SK-N-SH (cell line): ENCODE measurements at regions not wholly inside any gene's neighbourhood (a gene's known extent, or its start where the extent isn't known, plus 50 kb on each side); places are given as distances from the start of the nearest gene placed in this dataset.

Experiments
- EP300 ChIP-seq, 2 experiments: IDR thresholded peaks; 2 replicates each; pipeline versions ENCODE4 v1.4.0 to v1.6.1; 2012; ENCODE audit warnings: borderline replicate concordance in 1 of 2, low read depth in 1 of 2, low read length in 1 of 2
- GABPA ChIP-seq: IDR thresholded peaks from 2 replicates; pipeline ENCODE4 v1.4.0; 2012; ENCODE audit warnings: low read depth, mild to moderate bottlenecking
- JUND ChIP-seq: IDR thresholded peaks from 2 replicates; pipeline ENCODE4 v1.4.0; 2012
- RXRA ChIP-seq: IDR thresholded peaks from 2 replicates; pipeline ENCODE4 v1.4.0; 2012; ENCODE audit warnings: low read depth, mild to moderate bottlenecking, borderline replicate concordance
- SMC3 ChIP-seq: IDR thresholded peaks from 2 replicates; pipeline ENCODE4 v1.6.1; 2012; ENCODE audit warnings: low read depth, low read length, improper control_type of control experiment
- TAF1 ChIP-seq: IDR thresholded peaks from 2 replicates; pipeline ENCODE4 v1.6.1; 2012; ENCODE audit warnings: low read depth, mild to moderate bottlenecking, low read length, moderate library complexity, borderline replicate concordance
- TCF12 ChIP-seq: IDR thresholded peaks from 2 replicates; pipeline ENCODE4 v1.4.0; 2012
- USF1 ChIP-seq: IDR thresholded peaks from 2 replicates; pipeline ENCODE4 v1.4.0; 2012; ENCODE audit warnings: low read depth, borderline replicate concordance
- TF ChIP-seq, protein P1 (sequence below): fragments of 200-600 bp; sonication (generic); IDR thresholded peaks from 2 replicates; pipeline ENCODE4 v1.6.1; 2017; ENCODE audit warnings: antibody characterized with exemption, mild to moderate bottlenecking, moderate library complexity

- no peak for TF ChIP-seq TAF1
- TF ChIP-seq, protein P1, sequence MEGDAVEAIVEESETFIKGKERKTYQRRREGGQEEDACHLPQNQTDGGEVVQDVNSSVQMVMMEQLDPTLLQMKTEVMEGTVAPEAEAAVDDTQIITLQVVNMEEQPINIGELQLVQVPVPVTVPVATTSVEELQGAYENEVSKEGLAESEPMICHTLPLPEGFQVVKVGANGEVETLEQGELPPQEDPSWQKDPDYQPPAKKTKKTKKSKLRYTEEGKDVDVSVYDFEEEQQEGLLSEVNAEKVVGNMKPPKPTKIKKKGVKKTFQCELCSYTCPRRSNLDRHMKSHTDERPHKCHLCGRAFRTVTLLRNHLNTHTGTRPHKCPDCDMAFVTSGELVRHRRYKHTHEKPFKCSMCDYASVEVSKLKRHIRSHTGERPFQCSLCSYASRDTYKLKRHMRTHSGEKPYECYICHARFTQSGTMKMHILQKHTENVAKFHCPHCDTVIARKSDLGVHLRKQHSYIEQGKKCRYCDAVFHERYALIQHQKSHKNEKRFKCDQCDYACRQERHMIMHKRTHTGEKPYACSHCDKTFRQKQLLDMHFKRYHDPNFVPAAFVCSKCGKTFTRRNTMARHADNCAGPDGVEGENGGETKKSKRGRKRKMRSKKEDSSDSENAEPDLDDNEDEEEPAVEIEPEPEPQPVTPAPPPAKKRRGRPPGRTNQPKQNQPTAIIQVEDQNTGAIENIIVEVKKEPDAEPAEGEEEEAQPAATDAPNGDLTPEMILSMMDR: no peak
- no peak for TF ChIP-seq TCF12
- no peak for TF ChIP-seq EP300 (IDR thresholded peaks at IDR 0.05; ENCODE audit: borderline replicate concordance in 1 of 2, low read depth in 1 of 2, low read length in 1 of 2)
- no peak for TF ChIP-seq JUND
- no peak for TF ChIP-seq USF1
- no peak for TF ChIP-seq SMC3
- no peak for TF ChIP-seq GABPA
- TF ChIP-seq RXRA: no peak
Measured at GRCh38 chr15:96720656-96721055, 390.2 kb downstream of the NR2F2 start.
